Activated T-helper 1 cell treated with anti-CD3 and anti-CD28 coated beads, Interleukin-2, amount 50 U/mL, for 16 hours (primary cell): ENCODE measurements at regions not wholly inside any gene's neighbourhood (a gene's known extent, or its start where the extent isn't known, plus 50 kb on each side); places are given as distances from the start of the nearest gene placed in this dataset.

ENCODE experiments used
- DNase-seq, 2 donors: peaks; one replicate each; pipeline ENCODE4 v3.0.0-alpha.2; 2020; ENCODE audit warnings: low read depth in 1 of 2, low spot score in 1 of 2

DNA sequence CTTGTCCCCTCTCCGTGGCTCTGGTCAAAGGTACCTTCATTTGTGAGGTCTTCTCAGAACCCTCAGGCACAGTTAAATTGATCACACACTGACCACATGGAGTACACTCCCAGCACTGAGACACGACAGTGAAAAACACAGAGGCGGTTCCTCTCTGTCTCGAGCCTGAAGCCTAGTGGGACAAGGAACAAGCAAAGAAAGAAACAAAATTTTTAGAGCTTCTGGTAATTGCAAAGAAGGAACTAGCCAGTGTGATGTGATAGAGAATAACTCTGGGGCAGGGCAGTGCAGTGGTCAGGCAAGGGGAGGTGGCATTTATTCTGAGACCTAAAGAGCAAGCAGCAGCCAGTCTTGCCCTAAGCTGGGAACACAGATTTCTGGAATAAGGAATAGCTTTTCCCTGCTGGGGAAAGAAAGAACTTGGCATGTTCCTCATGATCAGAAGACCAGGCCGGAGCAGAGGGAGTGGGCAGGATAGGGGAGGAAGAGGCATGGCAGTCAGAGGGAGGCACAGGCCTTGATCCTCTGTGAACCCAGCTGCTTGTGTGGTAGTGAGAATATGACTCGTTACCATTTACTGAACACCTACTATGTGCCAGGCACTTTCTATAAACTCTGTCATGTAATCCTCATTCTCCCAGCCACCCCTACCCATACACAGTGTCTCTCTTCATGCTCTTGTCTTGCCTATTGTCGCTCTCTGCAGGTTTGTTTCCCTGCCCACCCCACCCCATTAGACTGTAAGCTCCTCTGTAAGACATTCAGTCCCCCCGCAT, 262.3 kb upstream of the HES1 start:
- no peak for DNase-seq

DNA sequence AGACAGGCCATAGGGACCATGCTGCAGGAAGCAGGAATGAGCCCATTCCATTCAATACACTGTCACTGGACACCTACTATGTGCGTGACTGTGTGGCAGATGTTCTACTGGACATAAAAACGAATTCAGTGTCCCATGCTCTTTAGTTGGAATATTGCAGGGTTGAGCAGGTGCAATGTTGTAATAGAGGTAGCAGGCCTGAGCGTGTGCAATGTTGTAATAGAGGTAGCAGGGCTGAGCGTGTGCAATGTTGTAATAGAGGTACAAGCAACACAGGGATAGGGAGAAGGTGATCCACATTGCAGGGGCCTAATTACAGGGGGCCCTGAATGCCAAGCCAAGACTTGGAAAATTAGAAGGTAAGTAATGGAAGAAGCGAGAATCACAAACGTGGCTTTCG, 261.4 kb upstream of the HES1 start:
- no peak for DNase-seq

- DNase-seq = no peak
These were observed 260.9 kb upstream of the HES1 start for GRCh38 chr3:193874997-193875593.

GRCh38 chr3:193875601-193876321, 260.2 kb upstream of the HES1 start:
- DNase-seq = no peak

- DNase-seq = no peak
These were observed 256.7 kb upstream of the HES1 start for GRCh38 chr3:193879099-193879863.

DNA sequence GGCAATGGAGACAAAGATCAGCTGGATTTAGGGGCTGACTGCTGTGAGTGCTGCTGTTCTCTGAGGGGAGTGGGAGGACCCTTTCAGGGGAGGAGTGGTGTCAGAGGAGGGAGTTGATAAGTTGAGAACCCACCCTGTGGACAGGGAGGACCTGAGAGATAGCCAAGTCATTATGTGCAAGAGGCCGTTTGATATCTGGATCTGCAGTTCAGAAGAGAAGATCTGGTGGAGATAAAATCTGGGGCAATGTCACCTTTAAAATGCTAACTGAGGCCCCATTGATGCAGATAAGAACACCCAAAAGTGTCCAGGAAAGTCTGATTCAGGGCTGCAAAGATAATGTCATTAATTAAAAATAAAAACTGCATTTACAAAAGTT, 256.1 kb upstream of the HES1 start:
- no peak for DNase-seq

- no peak for DNase-seq
These were observed 253.9 kb upstream of the HES1 start for GRCh38 chr3:193882091-193882490.

DNA sequence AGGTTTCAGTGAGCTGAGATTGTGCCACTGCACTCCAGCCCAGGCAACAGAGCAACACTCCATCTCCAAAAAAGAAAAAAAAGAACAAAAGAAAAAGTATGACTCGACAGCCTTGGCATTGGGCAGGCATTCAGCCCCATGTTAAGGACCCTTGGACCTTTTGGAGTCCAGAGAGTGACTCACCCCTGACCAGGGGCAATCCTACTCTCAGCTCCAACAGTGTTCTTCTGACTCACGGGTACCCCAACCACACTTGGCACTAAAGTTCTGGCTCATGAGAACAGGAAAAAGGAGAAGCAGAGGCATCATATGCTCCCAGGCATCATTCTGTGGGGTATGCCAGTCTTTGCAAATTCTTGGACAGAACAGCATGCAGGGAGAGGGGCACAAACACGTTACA, 252.4 kb upstream of the HES1 start:
- no peak for DNase-seq

GRCh38 chr3:193884027-193884426, 251.9 kb upstream of the HES1 start:
- no peak for DNase-seq

DNA sequence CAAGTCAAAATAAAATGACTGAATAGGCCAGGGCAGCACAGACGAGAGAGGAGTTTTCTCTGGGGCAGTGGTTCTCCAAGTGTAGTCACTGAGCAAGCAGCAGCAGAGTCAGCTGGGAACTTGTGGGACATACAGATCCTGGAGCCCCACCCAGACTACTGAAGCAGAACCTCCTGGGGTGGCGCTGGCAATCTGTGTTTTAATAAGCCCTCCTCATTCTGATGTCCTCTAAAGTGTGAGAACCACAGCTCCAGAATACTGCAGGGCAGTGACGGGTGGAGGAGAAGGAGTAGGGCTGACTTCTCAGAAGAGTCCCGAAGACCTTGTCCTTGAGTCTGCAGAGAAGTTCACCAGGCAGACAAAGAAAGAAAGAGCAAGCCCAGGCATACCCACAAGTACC, 251.3 kb upstream of the HES1 start:
- no peak for DNase-seq

GRCh38 chr3:193885832-193886231, 250.1 kb upstream of the HES1 start:
- DNase-seq = no peak

- no peak for DNase-seq
These were observed 245.7 kb upstream of the HES1 start for GRCh38 chr3:193890016-193890897.

GRCh38 chr3:193894121-193894863, 241.7 kb upstream of the HES1 start:
- DNase-seq = no peak

DNA sequence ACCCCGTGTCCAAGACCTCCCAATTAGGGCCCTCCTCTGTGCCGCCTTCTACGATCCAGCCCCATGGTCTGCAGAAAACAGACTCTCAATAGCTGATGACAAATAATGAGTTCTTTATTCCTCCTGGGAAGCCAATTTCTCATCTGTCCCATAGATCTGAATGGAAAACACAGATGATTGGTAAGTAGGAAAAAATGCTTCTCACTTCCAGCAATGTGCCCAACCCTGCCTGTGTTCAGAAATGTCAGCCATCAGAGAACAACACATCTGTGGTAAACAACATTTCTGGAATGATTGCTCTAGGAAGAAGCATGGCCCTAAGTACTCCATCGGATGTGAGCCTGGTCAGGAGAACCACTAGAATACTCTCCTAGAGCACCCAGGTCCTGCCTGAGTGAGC, 240.5 kb upstream of the HES1 start:
- DNase-seq = no peak

- no peak for DNase-seq
These were observed 239.5 kb upstream of the HES1 start for GRCh38 chr3:193896419-193896818.

DNA sequence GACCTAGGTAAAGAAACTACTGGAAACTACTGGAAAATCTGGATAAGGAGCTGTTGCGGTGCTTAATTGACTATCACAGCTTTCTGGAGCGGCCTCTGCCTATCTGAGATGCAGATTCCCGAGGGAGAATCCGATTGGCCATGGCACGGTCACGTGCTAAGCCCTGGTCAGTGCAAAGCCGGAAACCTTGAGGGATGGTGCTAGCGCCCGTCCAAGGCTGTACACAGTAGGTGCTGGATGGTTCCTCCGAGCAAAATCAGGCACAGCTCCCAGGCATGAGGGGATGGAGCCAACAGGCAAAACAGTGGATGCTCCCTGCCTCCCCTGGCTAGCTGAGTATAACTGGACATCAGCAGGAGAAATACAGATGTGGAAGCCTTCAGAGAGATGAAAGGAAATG, 238.7 kb upstream of the HES1 start:
- DNase-seq = no peak

- no peak for DNase-seq
These were observed 238.2 kb upstream of the HES1 start for GRCh38 chr3:193897731-193898180.

DNA sequence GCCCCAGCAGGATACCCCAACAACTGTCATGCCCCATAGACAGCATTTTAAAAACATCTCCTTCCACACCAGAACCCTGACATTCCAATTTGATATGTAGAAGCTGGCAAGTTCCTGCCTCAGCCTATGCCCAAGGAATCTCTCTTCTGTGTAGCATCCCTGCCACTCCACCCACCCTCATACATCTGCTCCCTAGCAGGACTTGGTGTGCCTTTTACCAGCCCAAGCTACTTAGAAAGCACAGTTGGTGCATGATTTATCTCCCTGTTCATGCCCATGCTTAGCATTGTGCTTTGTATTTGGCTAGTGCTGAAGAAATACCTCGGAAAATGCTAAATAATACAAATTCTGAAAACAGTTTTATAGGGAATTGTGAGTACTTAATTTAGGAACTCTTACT, 236.9 kb upstream of the HES1 start:
- no peak for DNase-seq

GRCh38 chr3:193901007-193901406, 234.9 kb upstream of the HES1 start:
- no peak for DNase-seq
